HG02798 (cell line): ENCODE measurements at regions not wholly inside any gene's neighbourhood (a gene's known extent, or its start where the extent isn't known, plus 50 kb on each side); places are given as distances from the start of the nearest gene placed in this dataset.
"Not testable (repeated sequence)": the region's sequence is repeated elsewhere in the genome, so short reads cannot be mapped to it uniquely, and the experiment has no call there.

Experiments
- ATAC-seq: cut with Tn5 transposase; IDR thresholded peaks from one replicate; pipeline ENCODE4 v1.9.1; 2021; ENCODE audit warnings: mild to moderate bottlenecking; ENCODE audit not compliant: unreplicated experiment, poor library complexity

DNA sequence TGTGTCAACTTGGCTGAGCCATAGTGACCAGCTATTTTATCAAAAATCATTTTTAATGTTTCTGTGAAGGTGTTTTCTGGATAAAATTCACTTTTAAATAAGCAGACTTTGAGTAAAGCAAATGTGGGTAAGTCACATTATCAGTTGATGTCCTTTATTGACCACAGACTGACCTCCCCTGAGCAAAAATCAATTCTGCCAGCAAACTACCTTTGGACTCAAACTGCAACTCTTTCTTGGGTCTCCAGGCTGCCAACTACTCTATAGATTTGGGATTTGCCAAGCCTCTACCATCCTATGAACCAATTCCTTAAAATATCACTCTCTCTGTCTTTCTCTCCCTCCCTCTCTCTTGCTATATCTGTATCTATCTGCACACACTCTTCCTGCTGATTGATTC, 1571.7 kb upstream of the NUDT12 start:
- no peak for ATAC-seq

GRCh38 chr5:105133087-105133486, 1570.5 kb upstream of the NUDT12 start:
- ATAC-seq, result no peak

DNA sequence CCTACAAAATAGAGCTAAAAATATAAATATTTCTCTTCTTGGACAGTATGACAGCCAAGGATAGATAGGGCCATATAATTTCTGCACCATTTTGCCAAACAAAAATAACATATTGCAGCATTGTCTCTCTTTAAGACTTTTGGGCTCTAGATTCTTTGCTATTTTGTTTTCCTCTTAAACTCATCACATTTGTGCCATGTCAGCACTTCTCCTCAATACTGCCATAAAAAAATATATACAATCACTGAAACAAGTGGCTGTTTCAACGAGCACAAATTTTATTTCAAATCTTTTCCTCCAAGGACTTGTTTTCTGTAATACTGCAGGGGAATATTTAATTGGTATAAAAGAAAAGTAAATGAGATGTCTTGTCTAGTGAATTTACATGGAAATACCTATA, 1570.0 kb upstream of the NUDT12 start:
- no peak for ATAC-seq

DNA sequence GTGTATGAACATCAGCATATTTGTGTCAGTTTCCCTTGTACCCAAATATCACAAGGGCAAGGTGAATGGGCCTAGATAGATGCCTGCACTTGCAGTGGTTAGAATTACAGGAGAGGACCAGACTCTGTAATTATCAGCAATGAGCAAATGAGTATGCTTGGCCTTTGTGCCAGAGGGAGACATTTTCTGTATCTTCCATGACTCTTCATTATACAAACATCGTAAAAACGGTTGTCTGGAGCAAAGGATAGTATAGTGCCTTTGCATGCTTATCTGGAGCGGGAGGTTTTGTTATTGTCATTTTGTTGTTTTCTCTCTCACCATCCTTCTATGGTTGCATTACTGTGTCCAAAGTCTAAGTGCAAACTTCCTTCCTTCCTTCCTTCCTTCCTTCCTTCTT, 1568.5 kb upstream of the NUDT12 start:
- no peak for ATAC-seq

- ATAC-seq, result no peak
Observed at GRCh38 chr5:105101577-105101976, 1539.0 kb upstream of the NUDT12 start.

DNA sequence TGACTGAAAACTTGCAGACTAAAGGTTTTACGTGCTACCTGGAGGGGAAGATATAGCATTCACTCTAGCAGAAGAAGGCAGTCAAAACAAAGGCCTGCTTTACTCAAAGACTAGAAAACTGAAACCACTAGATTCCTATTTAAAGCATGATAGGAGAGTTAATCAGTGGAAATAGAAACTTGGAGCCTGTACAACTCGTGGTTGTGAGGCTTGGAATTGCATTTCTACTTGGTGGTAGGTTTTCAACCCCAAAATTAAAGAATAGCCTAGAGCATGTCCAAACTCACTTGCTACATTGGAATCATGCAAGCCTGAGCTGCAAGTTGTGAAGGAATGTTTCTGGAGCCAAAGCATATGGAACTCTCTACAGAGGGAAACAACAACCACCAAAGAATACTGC, 1526.4 kb upstream of the NUDT12 start:
- no peak for ATAC-seq

GRCh38 chr5:105088102-105088501, 1525.5 kb upstream of the NUDT12 start:
- no peak for ATAC-seq

GRCh38 chr5:105057893-105058292, 1495.3 kb upstream of the NUDT12 start:
- ATAC-seq, result no peak

GRCh38 chr5:105057001-105057436, 1494.4 kb upstream of the NUDT12 start:
- ATAC-seq, result no peak

GRCh38 chr5:105054406-105054805, 1491.8 kb upstream of the NUDT12 start:
- ATAC-seq, result no peak

DNA sequence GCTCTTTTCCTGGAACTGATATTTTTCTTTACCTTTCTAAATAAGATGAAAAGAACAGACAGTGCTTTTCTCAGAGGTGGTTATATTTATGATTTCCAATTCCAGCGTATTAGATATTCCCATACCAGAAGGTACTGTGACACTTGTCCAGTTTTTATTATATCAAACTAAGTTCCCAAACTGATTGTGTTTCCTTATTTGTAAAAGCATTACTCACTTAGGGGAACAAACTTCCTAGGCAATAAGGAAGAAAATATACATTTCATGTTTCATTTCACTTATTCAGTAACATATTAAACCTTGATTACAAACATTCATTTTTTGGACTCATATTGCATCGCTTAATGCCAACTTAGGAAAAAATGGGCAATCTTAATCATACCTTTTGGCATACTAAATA, 1480.0 kb upstream of the NUDT12 start:
- ATAC-seq, result no peak

GRCh38 chr5:105036814-105037213, 1474.2 kb upstream of the NUDT12 start:
- not testable (repeated sequence) for ATAC-seq

- no peak for ATAC-seq
Observed at GRCh38 chr5:105034401-105034763, 1471.8 kb upstream of the NUDT12 start.

GRCh38 chr5:105033637-105034400, 1471.2 kb upstream of the NUDT12 start:
- ATAC-seq, result no peak

DNA sequence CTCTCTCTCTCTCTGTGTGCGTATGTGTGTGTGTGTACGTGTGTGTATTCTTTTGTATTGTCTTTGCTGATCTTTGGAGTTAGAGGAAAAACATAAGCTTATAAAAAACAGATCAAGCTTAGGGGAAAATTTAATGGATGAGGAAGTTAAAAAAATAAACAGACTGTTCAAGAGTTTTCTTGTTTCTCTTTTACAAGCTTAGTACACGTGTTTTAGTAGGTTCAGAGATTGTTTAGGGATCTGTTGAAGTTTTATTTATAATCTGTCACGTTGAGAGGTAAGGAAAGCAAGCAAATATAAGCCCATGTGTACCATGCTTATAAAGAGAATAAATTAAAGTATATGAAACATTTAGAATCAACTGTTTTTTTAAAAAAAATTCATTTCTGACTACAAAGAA, 1470.3 kb upstream of the NUDT12 start:
- ATAC-seq, result no peak

DNA sequence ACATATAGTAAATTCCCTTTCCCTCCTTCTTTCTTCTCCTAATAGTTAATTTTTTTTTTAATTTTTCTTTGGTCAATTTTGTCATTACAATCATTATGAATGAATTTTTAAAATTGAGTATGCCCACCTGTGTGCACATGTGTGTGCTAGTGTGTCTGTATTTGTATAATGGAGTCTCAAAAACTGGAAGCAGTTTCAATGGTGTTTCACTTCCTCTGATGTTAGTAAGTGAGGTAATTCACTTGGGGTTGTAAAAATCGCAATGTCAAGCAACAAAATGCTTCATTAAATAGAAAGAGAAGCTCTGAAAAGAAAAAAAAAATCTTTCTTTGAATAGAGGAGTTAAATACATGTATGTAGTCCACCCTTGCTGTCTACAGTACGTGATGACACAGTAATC, 1467.6 kb upstream of the NUDT12 start:
- no peak for ATAC-seq

DNA sequence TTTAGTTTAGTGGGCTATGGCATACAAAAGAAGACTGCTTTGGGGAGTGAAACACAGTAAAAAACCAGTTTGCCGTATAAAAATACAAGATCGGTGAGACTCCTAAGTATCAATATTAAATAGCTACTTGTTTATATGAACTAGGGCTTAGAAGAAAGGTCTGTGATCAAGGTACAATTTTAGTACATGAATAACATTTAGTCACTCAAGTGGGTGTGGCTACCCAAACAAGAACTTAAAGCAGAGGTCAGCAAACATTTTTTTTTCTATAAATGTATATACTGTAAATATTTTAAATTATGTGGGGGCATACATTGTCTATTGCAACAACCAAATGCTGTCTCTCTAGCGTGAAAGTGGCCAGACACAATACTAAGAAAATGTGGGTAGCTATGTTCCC, 1452.5 kb upstream of the NUDT12 start:
- no peak for ATAC-seq

GRCh38 chr5:104998572-104998971, 1436.0 kb upstream of the NUDT12 start:
- no peak for ATAC-seq

- no peak for ATAC-seq
Observed at GRCh38 chr5:104998169-104998568, 1435.6 kb upstream of the NUDT12 start.

DNA sequence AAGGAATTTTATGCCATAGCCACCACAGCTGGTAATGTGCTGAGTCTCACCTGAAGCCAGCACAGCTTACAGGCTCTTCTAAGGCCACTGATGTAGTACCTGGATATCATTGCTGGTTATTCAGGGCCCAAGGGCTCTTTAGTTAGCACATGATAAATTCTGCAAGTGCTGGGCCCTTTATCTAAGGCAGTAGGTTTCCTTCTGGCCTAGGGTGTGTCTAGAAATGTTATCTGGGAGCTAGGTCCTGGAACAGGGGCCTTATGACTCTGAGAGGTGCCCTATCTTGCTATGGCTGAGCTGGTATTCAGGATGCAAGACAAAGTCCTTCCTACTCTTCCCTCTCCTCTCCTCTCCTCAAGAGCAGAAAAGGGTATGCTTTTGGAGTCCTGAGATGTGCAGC, 1424.5 kb upstream of the NUDT12 start:
- no peak for ATAC-seq

GRCh38 chr5:104977529-104977928, 1414.9 kb upstream of the NUDT12 start:
- no peak for ATAC-seq

DNA sequence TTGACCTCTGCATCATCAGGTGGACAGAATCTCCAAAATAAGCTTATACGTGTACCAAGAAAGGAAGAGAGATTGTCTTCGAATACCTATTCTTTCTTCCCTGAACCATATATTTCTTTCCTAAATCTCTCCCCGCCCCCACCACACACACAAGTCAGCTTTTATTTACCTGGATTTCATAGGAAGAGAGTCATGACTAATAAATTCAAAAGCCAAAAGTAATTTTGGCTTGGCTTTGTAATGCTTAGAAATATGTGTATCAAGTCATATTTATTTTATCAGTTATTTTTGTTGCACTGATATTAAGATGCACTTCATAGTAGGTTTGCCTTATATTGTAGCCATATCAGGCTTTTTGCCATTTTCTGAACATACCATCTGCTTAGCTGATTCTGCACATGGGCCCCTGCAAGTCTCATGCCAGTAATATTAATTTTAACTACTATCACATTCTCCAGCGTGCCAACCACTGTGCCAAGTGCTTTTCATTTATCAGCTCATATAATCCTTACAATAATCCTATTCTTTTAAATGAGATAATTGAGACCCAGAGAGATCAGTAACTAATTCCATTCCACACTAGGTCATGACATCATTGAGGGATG, 1405.3 kb upstream of the NUDT12 start:
- no peak for ATAC-seq
